NB4 (cell line): ENCODE measurements at regions not wholly inside any gene's neighbourhood (a gene's known extent, or its start where the extent isn't known, plus 50 kb on each side); places are given as distances from the start of the nearest gene placed in this dataset.

Source experiments
- DNase-seq: peaks from one replicate; pipeline ENCODE4 v3.0.0; 2010; ENCODE audit warnings: low read depth
- H3K4me3 ChIP-seq: one replicate; pipeline ENCODE4 v1.5.1; 2011; ENCODE audit warnings: mild to moderate bottlenecking, low read depth, low read length, moderate library complexity
- CTCF ChIP-seq: IDR thresholded peaks from one replicate; pipeline ENCODE4 v1.5.1; 2012; ENCODE audit warnings: low read depth, low read length
- MAX ChIP-seq: IDR thresholded peaks from 2 replicates; pipeline ENCODE4 v1.6.1; 2011; ENCODE audit warnings: low read depth, low read length
- MYC ChIP-seq: IDR thresholded peaks from 2 replicates; pipeline ENCODE4 v1.6.1; 2011; ENCODE audit warnings: low read depth, low read length
- POLR2A ChIP-seq: IDR thresholded peaks from 2 replicates; pipeline ENCODE4 v1.6.1; 2011; ENCODE audit warnings: mild to moderate bottlenecking; ENCODE audit not compliant: insufficient read length; ENCODE audit errors: extremely low read depth

- TF ChIP-seq POLR2A (no peak), CTCF (no peak), MYC (no peak), MAX (no peak)
- no peak for DNase-seq
- H3K4me3 ChIP-seq, result no peak overlapping the region
Measured at GRCh38 chr15:49769225-49769624, 148.4 kb downstream of the DTWD1 start.

GRCh38 chr15:49789436-49789835 is 168.6 kb downstream of the DTWD1 start:
- no peak for TF ChIP-seq POLR2A
- TF ChIP-seq MYC, result no peak
- no peak for TF ChIP-seq MAX
- TF ChIP-seq CTCF, result no peak
- H3K4me3 ChIP-seq, result no peak overlapping the region
- DNase-seq, result no peak

- TF ChIP-seq MAX, result no peak
- TF ChIP-seq MYC, result no peak
- TF ChIP-seq CTCF, result no peak
- no peak for TF ChIP-seq POLR2A
- H3K4me3 ChIP-seq, result no peak overlapping the region
- DNase-seq, result no peak
Measured at GRCh38 chr15:49793943-49794342, 173.1 kb downstream of the DTWD1 start.

- no peak overlapping the region for H3K4me3 ChIP-seq
- no peak for TF ChIP-seq CTCF
- no peak for TF ChIP-seq POLR2A
- TF ChIP-seq MYC, result no peak
- TF ChIP-seq MAX, result no peak
- DNase-seq, result no peak
Measured at GRCh38 chr15:49801796-49802195, 180.9 kb downstream of the DTWD1 start.
